AG09309 (cell line): ENCODE measurements at regions not wholly inside any gene's neighbourhood (a gene's known extent, or its start where the extent isn't known, plus 50 kb on each side); places are given as distances from the start of the nearest gene placed in this dataset.
"Not testable (repeated sequence)": the region's sequence is repeated elsewhere in the genome, so short reads cannot be mapped to it uniquely, and the experiment has no call there.

Source experiments
- DNase-seq: peaks from one replicate; pipeline ENCODE4 v3.0.0-alpha.2; 2010; ENCODE audit warnings: low read depth
- H3K4me3 ChIP-seq: 2 replicates; pipeline ENCODE4 v1.5.1; 2011; ENCODE audit warnings: mild to moderate bottlenecking, low read depth, low read length, moderate library complexity; ENCODE audit not compliant: control insufficient read depth
- TF ChIP-seq, protein P1 (sequence below): IDR thresholded peaks from 2 replicates; pipeline ENCODE4 v1.5.1; 2011; ENCODE audit warnings: mild to moderate bottlenecking, low read depth, low read length, inconsistent platforms; ENCODE audit not compliant: insufficient read depth, control insufficient read depth; ENCODE audit errors: missing control alignments

DNA sequence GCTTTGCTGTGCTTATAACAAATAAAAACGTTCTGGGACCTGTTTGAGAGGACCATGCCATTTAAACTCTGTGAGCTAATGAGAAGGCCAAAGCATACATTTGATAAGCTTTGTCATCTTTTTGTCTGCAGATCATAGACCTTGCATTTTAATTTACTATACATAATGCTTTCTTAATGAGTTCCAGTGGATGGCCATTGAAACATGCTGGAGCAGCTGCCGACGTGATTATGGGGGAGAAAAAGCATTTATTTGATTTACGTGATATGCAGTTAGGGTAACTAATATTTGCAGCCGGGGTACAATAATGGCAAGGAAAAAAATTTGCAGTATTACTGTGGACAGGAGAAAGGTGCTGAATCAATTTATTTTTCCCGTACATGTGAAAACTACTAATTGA, 240.2 kb downstream of the FAT3 start:
- no peak overlapping the region for H3K4me3 ChIP-seq
- DNase-seq, result no peak
- TF ChIP-seq, protein P1, sequence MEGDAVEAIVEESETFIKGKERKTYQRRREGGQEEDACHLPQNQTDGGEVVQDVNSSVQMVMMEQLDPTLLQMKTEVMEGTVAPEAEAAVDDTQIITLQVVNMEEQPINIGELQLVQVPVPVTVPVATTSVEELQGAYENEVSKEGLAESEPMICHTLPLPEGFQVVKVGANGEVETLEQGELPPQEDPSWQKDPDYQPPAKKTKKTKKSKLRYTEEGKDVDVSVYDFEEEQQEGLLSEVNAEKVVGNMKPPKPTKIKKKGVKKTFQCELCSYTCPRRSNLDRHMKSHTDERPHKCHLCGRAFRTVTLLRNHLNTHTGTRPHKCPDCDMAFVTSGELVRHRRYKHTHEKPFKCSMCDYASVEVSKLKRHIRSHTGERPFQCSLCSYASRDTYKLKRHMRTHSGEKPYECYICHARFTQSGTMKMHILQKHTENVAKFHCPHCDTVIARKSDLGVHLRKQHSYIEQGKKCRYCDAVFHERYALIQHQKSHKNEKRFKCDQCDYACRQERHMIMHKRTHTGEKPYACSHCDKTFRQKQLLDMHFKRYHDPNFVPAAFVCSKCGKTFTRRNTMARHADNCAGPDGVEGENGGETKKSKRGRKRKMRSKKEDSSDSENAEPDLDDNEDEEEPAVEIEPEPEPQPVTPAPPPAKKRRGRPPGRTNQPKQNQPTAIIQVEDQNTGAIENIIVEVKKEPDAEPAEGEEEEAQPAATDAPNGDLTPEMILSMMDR, result no peak

DNA sequence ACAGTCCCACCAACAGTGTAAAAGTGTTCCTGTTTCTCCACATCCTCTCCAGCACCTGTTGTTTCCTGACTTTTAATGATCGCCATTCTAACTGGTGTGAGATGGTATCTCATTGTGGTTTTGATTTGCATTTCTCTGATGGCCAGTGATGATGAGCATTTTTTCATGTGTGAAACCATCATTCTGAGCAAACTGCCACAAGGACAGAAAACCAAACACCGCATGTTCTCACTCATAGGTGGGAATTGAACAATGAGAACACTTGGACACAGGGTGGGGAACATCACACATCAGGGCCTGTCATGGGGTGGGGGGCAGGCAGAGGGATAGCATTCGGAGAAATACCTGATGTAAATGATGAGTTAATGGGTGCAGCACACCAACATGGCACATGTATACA, 240.8 kb downstream of the FAT3 start:
- not testable (repeated sequence) for DNase-seq, H3K4me3 ChIP-seq

DNA sequence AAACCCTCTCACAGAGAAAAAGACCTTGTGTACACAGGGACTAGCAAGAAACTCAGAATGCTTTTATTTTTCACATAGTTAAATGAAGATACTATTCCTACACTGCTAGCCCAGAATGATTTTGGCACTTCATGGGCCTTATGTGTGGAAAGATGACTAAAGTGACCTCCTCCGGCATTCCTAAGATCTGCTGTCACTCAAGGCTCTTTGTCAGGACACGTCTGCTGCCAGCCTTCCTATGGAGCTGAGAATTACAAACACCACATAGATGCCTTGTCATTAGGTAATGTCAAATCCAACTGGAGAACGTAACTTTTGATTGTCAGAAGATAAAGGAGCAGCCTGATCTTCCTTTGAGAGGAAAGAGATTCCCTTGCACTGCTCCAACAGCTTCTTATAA, 249.1 kb downstream of the FAT3 start:
- TF ChIP-seq, protein P1, result no peak
- no peak for DNase-seq
- no peak overlapping the region for H3K4me3 ChIP-seq

DNA sequence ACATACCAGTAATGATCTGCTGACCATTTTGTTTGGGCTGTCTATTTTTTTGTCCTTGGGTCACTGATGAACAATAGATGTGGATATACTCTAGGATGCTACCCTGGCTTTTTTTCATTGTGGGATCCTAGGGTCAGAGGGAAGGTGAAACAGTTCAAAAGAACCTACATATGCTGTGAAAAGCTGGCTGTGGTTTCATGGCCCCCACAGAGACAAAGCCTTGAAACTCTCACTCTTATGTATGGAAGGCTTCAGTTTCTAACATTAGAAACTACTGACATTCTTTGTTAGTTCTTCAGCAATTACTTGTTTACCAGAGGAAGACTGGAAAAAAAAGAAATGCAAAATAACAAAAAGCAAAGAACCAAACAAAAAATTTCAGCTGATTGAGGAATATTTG, 250.7 kb downstream of the FAT3 start:
- no peak overlapping the region for H3K4me3 ChIP-seq
- DNase-seq, result no peak
- TF ChIP-seq, protein P1, result no peak

DNA sequence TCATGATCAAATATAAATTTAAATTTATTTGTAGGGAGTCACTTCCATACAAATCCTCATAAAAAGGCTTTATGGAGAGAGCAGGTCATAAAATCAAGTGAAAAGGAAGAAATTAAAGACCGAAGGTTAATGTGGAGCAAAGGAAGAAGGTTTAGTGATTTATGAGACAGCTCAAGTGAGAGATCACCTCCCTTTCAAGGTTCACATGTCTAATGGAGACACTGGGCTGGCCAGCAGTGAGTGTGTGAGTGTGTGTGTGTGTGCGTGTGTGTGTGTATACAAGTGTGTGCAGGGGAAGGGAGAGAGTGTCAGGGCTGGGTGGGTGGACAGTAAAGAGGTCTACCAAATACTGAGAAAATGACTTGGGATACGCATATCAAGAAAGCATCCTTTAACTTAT, 251.2 kb downstream of the FAT3 start:
- DNase-seq, result no peak
- TF ChIP-seq, protein P1, result no peak
- no peak overlapping the region for H3K4me3 ChIP-seq

DNA sequence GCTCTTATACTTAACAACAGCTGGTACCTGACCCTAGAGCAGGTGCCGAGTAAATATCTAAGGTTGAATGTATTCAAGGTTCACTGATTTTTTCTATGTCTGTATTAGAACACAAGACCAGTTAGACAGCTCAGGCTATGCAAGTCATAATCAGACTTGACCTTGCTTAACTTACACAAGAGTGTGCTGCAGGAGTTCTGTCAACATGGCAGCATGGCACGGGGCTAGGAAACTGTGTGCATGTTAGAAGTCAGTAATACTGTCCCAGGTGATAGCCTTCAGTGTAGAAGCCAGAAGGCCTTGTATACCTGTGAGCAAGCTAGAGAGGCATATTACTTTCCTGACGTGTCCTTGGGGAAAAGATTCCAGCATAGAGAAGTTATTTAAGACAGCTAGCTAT, 253.1 kb downstream of the FAT3 start:
- DNase-seq, result no peak
- H3K4me3 ChIP-seq, result no peak overlapping the region
- TF ChIP-seq, protein P1, result no peak

DNA sequence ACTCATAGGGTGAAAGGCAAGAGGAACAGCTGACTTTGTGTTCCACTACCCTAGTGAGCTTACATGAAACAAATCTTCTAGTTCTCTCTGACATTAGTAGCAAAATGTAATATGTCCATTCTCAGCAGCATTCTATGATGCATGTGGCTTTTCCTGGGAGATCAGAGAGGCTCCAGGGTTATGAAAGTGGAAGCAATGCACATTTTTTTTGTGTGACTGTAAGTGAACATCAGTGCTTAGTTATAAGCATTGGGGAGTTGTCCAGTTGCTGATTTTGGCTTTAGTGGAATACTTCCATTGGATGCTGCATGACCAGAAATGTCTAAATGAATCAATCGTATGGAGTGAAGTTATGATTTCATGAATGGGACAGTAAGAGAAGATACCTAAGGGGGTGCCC, 255.9 kb downstream of the FAT3 start:
- TF ChIP-seq, protein P1, result no peak
- DNase-seq, result peak; percentile 2
- H3K4me3 ChIP-seq, result no peak overlapping the region
